Retinal pigment epithelial cell (primary cell): ENCODE measurements at regions not wholly inside any gene's neighbourhood (a gene's known extent, or its start where the extent isn't known, plus 50 kb on each side); places are given as distances from the start of the nearest gene placed in this dataset.
"Not testable (repeated sequence)": the region's sequence is repeated elsewhere in the genome, so short reads cannot be mapped to it uniquely, and the experiment has no call there.

Source experiments
- DNase-seq: peaks from one replicate; pipeline ENCODE4 v3.0.0-alpha.2; 2010; ENCODE audit warnings: low read depth
- H3K4me3 ChIP-seq: 2 replicates; pipeline ENCODE4 v1.5.1; 2011; ENCODE audit warnings: mild to moderate bottlenecking, low read length, control low read depth, moderate library complexity
- CTCF ChIP-seq: conservative IDR thresholded peaks from 2 replicates; pipeline ENCODE4 v1.5.1; 2011; ENCODE audit warnings: low read depth, low read length, control low read depth, inconsistent platforms

GRCh38 chr20:25852968-25853717 is 156.5 kb upstream of the ZNF337 start:
- not testable (repeated sequence) for DNase-seq

GRCh38 chr20:25850133-25850532 is 153.5 kb upstream of the ZNF337 start:
- H3K4me3 ChIP-seq, DNase-seq: not testable (repeated sequence)

More at GRCh38 chr20:25852968-25853717, 156.5 kb upstream of the ZNF337 start:
- peak overlapping the region; percentile 64 for H3K4me3 ChIP-seq

DNA sequence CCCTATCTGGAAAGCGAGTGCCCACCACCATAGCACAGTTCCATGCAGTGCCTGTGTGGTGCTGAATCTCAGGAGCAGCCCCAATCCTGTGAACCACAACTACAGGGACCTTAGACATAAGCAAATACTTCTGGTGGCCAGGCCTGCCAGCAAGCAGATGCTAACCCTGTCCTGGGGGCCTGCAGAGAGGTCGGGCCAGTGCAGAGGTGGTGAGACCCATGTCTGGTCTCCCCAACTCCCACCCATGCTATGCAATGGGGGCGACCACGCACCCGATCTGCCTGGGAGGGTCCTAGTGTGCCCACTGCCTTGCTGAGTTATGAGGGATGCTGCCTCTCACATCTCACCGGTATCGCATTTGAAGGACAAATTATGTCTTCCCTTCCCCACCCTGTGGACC is 151.6 kb upstream of the ZNF337 start:
- no peak for TF ChIP-seq CTCF
- no peak overlapping the region for H3K4me3 ChIP-seq
- DNase-seq, result no peak

DNA sequence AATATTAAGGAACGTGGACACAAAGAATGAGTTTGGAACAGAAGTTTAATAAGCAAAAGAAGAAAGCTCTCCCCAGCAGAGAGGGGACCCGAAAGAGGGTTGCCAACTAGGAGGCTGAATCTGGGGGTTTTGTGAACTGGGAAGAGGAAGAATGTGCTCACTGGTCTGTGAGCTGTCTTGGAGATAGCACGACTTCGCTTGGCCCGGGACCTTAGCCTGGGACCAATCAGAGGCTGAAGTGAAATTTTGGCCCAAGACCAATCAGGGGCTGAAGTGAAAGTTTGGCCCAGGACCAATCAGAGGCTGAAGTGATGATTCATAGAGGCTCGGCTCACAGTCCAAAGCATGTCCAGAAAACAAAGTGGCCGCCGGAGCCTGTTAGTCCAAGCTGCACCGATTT is 148.0 kb upstream of the ZNF337 start:
- H3K4me3 ChIP-seq, DNase-seq: not testable (repeated sequence)

DNA sequence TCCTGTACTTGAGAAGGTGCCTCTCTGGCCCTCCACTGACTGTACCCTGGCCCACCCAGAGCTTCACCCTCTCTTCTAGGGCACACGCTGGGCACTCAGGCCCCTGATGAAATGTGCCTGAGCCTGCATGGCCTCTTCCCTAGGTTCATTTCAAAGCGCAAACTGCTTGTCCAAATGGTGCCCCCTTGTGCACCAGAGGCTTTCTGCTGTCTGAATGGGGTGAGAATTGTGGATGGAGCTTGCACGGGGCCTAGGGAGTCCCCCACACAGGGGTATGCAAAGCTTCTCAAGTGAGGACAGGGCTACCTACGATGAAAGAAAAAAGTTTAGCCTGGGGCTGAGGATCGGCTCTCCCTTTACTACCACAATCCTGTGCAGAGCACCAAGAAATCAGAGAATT is 116.9 kb upstream of the ZNF337 start:
- DNase-seq, H3K4me3 ChIP-seq: not testable (repeated sequence)

DNA sequence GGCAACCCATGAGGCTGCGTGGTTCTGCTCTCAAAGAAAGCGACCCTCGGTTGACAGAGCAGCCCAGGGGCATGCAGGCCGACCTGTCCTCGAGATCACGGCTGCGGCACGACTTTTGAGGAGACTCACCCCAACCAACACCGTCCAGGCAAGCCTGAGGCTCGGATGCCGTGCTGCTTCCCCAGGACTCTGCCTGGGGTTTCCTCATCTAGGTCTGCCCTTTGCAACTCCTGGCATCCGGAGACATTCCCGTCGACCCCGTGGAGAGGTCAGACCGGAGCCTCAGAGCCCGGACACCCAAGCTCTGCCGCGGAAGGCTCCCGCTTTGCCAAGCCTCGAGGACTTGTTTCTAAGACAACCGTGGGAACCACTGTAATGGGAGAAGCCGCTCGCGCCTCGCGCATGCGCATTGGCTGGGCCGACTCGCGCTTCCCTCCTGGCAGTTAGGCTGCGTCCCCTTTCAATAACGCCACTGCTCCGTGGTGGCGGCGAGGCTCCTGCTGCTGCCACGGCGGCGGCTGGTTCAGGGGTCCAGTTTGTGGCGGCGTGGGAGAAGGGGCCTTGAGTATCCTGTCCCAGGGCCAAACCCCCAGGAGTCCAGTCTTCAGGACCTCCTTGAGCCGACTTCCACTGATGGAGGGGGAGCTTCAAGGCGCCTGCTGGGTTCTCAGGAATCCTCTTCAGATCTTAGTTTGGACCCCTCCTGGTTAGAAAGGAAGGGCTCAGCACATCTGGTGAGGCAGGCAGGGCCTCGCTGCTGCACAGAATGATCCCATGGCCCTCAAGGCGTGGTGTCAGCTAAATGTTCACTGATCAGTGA is 101.7 kb upstream of the ZNF337 start:
- DNase-seq, H3K4me3 ChIP-seq: not testable (repeated sequence)

DNA sequence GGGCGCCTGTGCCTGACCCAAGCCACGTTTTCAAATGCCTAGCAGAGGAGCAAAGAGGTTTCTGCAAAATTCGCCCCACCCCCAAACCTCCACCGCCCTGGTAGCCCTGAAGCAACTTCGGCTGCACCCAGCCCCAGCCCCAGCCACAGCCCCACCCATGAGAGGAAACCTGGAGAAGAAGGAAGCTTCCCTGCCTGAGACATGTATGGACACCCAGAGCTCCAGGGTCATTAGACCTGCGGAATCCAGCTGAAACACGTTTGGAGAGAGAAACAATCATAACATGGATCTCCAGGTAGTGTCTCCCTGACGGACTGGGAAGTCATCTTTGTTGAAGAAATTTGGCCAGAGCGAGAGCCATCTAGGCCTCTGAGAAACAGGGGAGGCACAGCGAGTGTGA is 100.4 kb upstream of the ZNF337 start:
- DNase-seq, H3K4me3 ChIP-seq: not testable (repeated sequence)

DNA sequence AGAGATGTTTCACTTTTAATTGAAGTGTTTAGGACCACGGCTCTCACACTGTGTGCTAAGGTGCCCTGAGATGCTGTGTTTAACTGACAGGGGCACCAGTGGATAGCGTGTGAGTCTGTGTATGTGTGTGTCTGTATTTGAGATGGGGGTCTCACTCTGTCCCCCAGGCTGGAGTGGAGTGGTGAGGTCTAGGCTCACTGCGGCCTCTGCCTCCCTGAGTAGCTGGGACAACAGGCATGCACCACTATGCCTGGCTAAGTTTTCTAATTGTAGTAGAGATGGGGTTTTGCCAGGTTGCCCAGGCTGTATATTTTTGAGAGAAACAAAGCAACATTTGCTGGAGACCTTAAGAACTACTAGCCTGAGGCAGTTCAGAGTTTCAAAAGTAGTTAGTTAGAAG is 80.6 kb upstream of the ZNF337 start:
- H3K4me3 ChIP-seq, DNase-seq: not testable (repeated sequence)

DNA sequence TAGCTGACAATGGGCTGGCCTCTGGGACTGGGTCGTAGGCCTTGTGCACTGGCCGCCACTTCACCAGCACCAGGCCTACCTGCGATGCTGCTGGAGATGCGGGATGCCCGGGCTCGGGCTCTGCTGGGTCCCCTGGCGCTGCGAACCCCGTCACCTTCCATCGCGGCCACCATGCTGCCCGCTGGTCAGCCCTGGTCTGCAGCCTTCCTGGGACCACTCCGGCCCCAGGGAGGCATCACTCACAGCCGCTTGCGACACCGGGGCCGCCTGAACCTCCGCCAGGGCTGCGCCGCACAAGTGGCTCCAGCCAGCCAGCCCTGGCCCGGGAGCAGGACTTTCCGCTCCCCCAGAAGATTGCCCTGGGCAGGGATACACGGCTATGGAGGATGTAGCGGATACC is 78.1 kb upstream of the ZNF337 start:
- H3K4me3 ChIP-seq, DNase-seq: not testable (repeated sequence)

GRCh38 chr20:25774203-25774602 is 77.5 kb upstream of the ZNF337 start:
- DNase-seq, H3K4me3 ChIP-seq: not testable (repeated sequence)

- not testable (repeated sequence) for DNase-seq, H3K4me3 ChIP-seq
Observed at GRCh38 chr20:25772437-25772836, 75.8 kb upstream of the ZNF337 start.

GRCh38 chr20:25771818-25772217 is 75.2 kb upstream of the ZNF337 start:
- H3K4me3 ChIP-seq, DNase-seq: not testable (repeated sequence)

- no peak for TF ChIP-seq CTCF
- H3K4me3 ChIP-seq, result no peak overlapping the region
- no peak for DNase-seq
Observed at GRCh38 chr20:25761596-25761995, 64.9 kb upstream of the ZNF337 start.

- not testable (repeated sequence) for H3K4me3 ChIP-seq, DNase-seq
Observed at GRCh38 chr20:25761046-25761445, 64.4 kb upstream of the ZNF337 start.
